ENCODE measurements at regions not wholly inside any gene's neighbourhood (a gene's known extent, or its start where the extent isn't known, plus 50 kb on each side); places are given as distances from the start of the nearest gene placed in this dataset.

DNA sequence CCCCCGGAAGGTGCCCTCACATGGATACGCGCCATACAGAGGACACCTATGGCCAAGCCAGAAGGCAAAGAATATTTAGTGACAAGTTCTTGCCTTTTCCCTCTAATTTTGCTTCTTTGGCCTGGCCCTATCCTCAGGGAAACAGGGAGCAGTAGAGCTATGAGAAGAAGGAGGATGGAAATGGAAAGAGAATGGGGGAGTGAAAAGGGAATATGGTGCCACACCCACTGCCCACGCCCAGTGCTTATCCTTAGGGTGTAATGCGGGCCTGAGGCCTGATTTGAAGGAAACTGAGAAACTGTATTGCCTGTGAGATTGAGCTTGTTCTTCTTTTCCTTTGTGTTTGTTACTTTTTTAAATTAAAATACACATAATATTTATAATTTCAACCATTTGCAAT, 255.1 kb downstream of the HS3ST3A1 start:
- H3K4me3 ChIP-seq, result no peak overlapping the region
- no peak overlapping the region for H3K27ac ChIP-seq
- intact Hi-C loops (cut with DNase I), result loop anchor here in 1 of 4 donors (10.0 kb wide), 1 partner anchor 248 kb away; no protein-coding TSS in a partner anchor
- H3K36me3 ChIP-seq, result no peaks in the 10 kb centered on the region
- no peaks in the 10 kb centered on the region for H3K27me3 ChIP-seq
- no peaks in the 10 kb centered on the region for H3K4me1 ChIP-seq (ENCODE audit: insufficient read depth)
- no peaks in the 10 kb centered on the region for H3K9me3 ChIP-seq
- no peak for TF ChIP-seq POLR2A (IDR thresholded peaks at IDR 0.05)
- TF ChIP-seq, protein P1, sequence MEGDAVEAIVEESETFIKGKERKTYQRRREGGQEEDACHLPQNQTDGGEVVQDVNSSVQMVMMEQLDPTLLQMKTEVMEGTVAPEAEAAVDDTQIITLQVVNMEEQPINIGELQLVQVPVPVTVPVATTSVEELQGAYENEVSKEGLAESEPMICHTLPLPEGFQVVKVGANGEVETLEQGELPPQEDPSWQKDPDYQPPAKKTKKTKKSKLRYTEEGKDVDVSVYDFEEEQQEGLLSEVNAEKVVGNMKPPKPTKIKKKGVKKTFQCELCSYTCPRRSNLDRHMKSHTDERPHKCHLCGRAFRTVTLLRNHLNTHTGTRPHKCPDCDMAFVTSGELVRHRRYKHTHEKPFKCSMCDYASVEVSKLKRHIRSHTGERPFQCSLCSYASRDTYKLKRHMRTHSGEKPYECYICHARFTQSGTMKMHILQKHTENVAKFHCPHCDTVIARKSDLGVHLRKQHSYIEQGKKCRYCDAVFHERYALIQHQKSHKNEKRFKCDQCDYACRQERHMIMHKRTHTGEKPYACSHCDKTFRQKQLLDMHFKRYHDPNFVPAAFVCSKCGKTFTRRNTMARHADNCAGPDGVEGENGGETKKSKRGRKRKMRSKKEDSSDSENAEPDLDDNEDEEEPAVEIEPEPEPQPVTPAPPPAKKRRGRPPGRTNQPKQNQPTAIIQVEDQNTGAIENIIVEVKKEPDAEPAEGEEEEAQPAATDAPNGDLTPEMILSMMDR (IDR thresholded peaks at IDR 0.05), result no peak
- DNase-seq, result no peak
- WGBS, 3 donors, result 76 to 89% (median 81%) methylated on average over 5 of the region's 5 CpGs

GRCh38 chr17:13346081-13346533, 255.6 kb downstream of the HS3ST3A1 start:
- no peaks in the 10 kb centered on the region for H3K9me3 ChIP-seq
- no peaks in the 10 kb centered on the region for H3K27me3 ChIP-seq
- no peaks in the 10 kb centered on the region for H3K36me3 ChIP-seq
- 29 to 40% (median 36%) methylated on average over 2 of the region's 2 CpGs for WGBS, 3 donors
- intact Hi-C loops (cut with DNase I), result loop anchor here in 1 of 4 donors (10.0 kb wide), 1 partner anchor 249 kb away; no protein-coding TSS in a partner anchor
- no peak overlapping the region for H3K27ac ChIP-seq
- H3K4me1 ChIP-seq (ENCODE audit: insufficient read depth), result no peaks in the 10 kb centered on the region
- no peak for TF ChIP-seq EP300 (IDR thresholded peaks at IDR 0.05)
- H3K4me3 ChIP-seq, result no peak overlapping the region
- peak in 2 of 5 donors; percentile 16 to 27 for DNase-seq

DNA sequence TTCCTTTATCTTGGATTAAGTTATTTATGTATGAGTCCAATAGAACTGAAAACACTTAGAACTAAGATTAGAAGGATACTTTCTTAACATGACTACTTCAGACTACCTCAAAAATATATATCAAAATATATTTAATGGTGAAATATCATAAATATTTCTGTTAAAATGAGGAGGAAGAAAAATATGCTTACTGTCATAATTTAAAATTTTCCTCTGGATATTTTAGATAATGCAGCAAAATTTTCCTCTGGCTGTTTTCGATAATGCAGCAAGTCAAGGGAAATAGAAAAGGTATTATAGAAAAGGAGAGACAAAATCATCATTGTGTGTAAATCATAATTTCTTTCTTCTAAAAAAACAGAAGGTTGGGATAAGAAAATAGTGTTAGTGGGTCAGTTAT, 263.3 kb downstream of the HS3ST3A1 start:
- intact Hi-C loops (cut with DNase I), result loop anchor here in 1 of 4 donors (10.0 kb wide), 1 partner anchor 956 kb away; no protein-coding TSS in a partner anchor
- Histone ChIP-seq H3K27me3 (no peaks in the 10 kb centered on the region), H3K36me3 (no peaks in the 10 kb centered on the region), H3K4me1 (ENCODE audit: insufficient read depth) (no peaks in the 10 kb centered on the region), H3K9me3 (no peaks in the 10 kb centered on the region), H3K4me3 (no peak overlapping the region), H3K27ac (no peak overlapping the region)
- no peak for DNase-seq
- WGBS, 3 donors, result 70 to 81% (median 77%) methylated on average over 1 of the region's 1 CpG
- TF ChIP-seq POLR2A (IDR thresholded peaks at IDR 0.05) (no peak), EP300 (IDR thresholded peaks at IDR 0.05) (no peak)
- TF ChIP-seq, protein P1 (IDR thresholded peaks at IDR 0.05), result no peak

- intact Hi-C loops (cut with DNase I), result loop anchor here in 1 of 4 donors (10.0 kb wide), 1 partner anchor 957 kb away; no protein-coding TSS in a partner anchor
- TF ChIP-seq EP300 (IDR thresholded peaks at IDR 0.05) (no peak), POLR2A (IDR thresholded peaks at IDR 0.05) (no peak)
- TF ChIP-seq, protein P1 (IDR thresholded peaks at IDR 0.05), result peak in 2 of 3 donors; percentile 35 to 66
- peak in 2 of 5 donors; percentile 16 to 24 for DNase-seq
- no peak overlapping the region for H3K27ac ChIP-seq
- no peaks in the 10 kb centered on the region for H3K4me1 ChIP-seq (ENCODE audit: insufficient read depth)
- no peaks in the 10 kb centered on the region for H3K36me3 ChIP-seq
- no peak overlapping the region for H3K4me3 ChIP-seq
- 1 to 5% (median 3%) methylated on average over 12 of the region's 12 CpGs for WGBS, 3 donors
- H3K9me3 ChIP-seq, result no peaks in the 10 kb centered on the region
- no peaks in the 10 kb centered on the region for H3K27me3 ChIP-seq
Observed at GRCh38 chr17:13337864-13338371, 263.8 kb downstream of the HS3ST3A1 start.

DNA sequence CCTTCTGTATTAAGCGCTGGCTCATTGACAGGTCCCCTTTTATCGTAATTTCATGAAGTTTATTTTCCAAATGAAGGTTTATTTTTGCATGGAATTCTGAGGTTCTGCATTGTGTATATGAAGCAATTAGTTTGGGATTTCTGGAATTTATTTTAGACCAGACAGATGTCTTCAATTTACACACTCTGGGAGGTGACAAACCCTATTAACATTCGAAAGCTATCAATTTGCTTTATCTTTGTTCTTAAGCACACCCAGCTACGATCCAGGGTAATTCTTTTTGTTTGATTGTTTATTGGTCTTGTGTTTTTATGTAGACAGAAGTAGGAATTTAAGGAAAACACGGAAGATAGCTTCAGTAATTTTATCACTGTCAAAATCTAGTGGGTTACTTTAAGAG, 264.6 kb downstream of the HS3ST3A1 start:
- Histone ChIP-seq H3K4me1 (ENCODE audit: insufficient read depth) (no peaks in the 10 kb centered on the region), H3K27ac (no peak overlapping the region), H3K9me3 (no peaks in the 10 kb centered on the region), H3K27me3 (no peaks in the 10 kb centered on the region), H3K4me3 (no peak overlapping the region), H3K36me3 (no peaks in the 10 kb centered on the region)
- no peak for DNase-seq
- no peak for TF ChIP-seq POLR2A (IDR thresholded peaks at IDR 0.05)
- no peak for TF ChIP-seq EP300 (IDR thresholded peaks at IDR 0.05)
- TF ChIP-seq, protein P1 (IDR thresholded peaks at IDR 0.05), result no peak
- intact Hi-C loops (cut with DNase I), result loop anchor here in 1 of 4 donors (10.0 kb wide), 1 partner anchor 958 kb away; no protein-coding TSS in a partner anchor
- WGBS, 3 donors, result 27 to 39% (median 30%) methylated on average over 5 of the region's 5 CpGs
